OCI-LY7 (cell line): ENCODE measurements at regions not wholly inside any gene's neighbourhood (a gene's known extent, or its start where the extent isn't known, plus 50 kb on each side); places are given as distances from the start of the nearest gene placed in this dataset.

ENCODE experiments used
- BruUV-seq: library from RNA; stranded (reverse); fragments of 400-500 nt; replicated peaks from 2 replicates; lab custom pipeline; 2021; lab: Mats Ljungman, UMichigan
- CTCF ChIA-PET: fragments of 300-600 bp; sonication (Branson Sonifier 250); formaldehyde crosslinking; loops from one replicate; lab custom pipeline; 2022; ENCODE audit warnings: antibody characterized with exemption; ENCODE audit not compliant: unreplicated experiment; lab: Charles Lee
- POLR2A ChIA-PET: fragments of 300-600 bp; sonication (Branson Sonifier 250); formaldehyde crosslinking; loops from one replicate; lab custom pipeline; 2022; ENCODE audit warnings: antibody characterized with exemption; lab: Charles Lee
- DNase-seq: peaks from one replicate; pipeline ENCODE4 v3.0.0-alpha.2; 2015; ENCODE audit warnings: low spot score
- H2AFZ ChIP-seq: fragments of 200-600 bp; sonication (generic), shearing (Covaris generic); 2 replicates; pipeline ENCODE4 v1.6.1; 2014; ENCODE audit warnings: mild to moderate bottlenecking, antibody characterized with exemption, low read length, moderate library complexity
- H3K27ac ChIP-seq: fragments of 200-600 bp; sonication (generic); 2 replicates; pipeline ENCODE4 v1.5.1; 2014; ENCODE audit warnings: mixed run types, low read depth, mild to moderate bottlenecking, moderate library complexity, low read length, inconsistent platforms; ENCODE audit not compliant: poor library complexity, severe bottlenecking
- H3K36me3 ChIP-seq: fragments of 200-600 bp; sonication (generic); 2 replicates; pipeline ENCODE4 v1.6.1; 2014; ENCODE audit warnings: mild to moderate bottlenecking, antibody characterized with exemption, low read length, moderate library complexity, mixed read lengths; ENCODE audit not compliant: insufficient read depth
- H3K4me1 ChIP-seq: fragments of 200-600 bp; sonication (generic); 2 replicates; pipeline ENCODE4 v1.5.1; 2014; ENCODE audit warnings: mild to moderate bottlenecking, low read length; ENCODE audit not compliant: insufficient read depth, poor library complexity, severe bottlenecking
- H3K4me2 ChIP-seq: fragments of 200-600 bp; sonication (generic); 2 replicates; pipeline ENCODE4 v1.6.1; 2014; ENCODE audit warnings: mild to moderate bottlenecking, low read length
- H3K4me3 ChIP-seq: fragments of 200-600 bp; sonication (generic); 2 replicates; pipeline ENCODE4 v1.5.1; 2014; ENCODE audit warnings: mild to moderate bottlenecking, low read depth, low read length; ENCODE audit not compliant: poor library complexity, severe bottlenecking
- H3K79me2 ChIP-seq: fragments of 200-600 bp; sonication (generic); 2 replicates; pipeline ENCODE4 v1.6.1; 2016; ENCODE audit warnings: low read depth, mild to moderate bottlenecking, low read length, moderate library complexity, mixed read lengths; ENCODE audit not compliant: insufficient read depth
- H3K9me2 ChIP-seq: fragments of 200-600 bp; sonication (generic); 2 replicates; pipeline ENCODE4 v1.6.1; 2016; ENCODE audit warnings: mild to moderate bottlenecking, low read length, mixed read lengths; ENCODE audit not compliant: insufficient read depth
- H3K9me3 ChIP-seq: fragments of 200-600 bp; sonication (generic); 2 replicates; pipeline ENCODE4 v1.6.1; 2014; ENCODE audit warnings: mild to moderate bottlenecking, mixed run types, low read length, mixed read lengths
- H4K20me1 ChIP-seq: fragments of 200-600 bp; sonication (generic); 2 replicates; pipeline ENCODE4 v1.6.1; 2014; ENCODE audit warnings: mild to moderate bottlenecking, antibody characterized with exemption, low read length, moderate library complexity, mixed read lengths; ENCODE audit not compliant: insufficient read depth
- CTCF ChIP-seq: fragments of 200-600 bp; sonication (generic); conservative IDR thresholded peaks from 2 replicates; pipeline ENCODE4 v1.5.1; 2014; ENCODE audit warnings: mild to moderate bottlenecking, antibody characterized with exemption, low read length, moderate library complexity, mixed read lengths
- EZH2phosphoT487 ChIP-seq: fragments of 200-600 bp; sonication (generic); IDR thresholded peaks from 2 replicates; pipeline ENCODE4 v1.6.1; 2018; ENCODE audit warnings: low read depth, borderline replicate concordance, mild to moderate bottlenecking, mixed run types, antibody characterized with exemption, low read length, moderate library complexity, mixed read lengths
- intact Hi-C: fragments of 100-400 bp; cut with micrococcal nuclease; formaldehyde crosslinking; loops from one replicate; pipeline ENCODE4 v1.10.0; 2022; ENCODE audit not compliant: unreplicated experiment

GRCh38 chr4:148893095-148893494 lies 450.9 kb upstream of the NR3C2 start:
- CTCF ChIA-PET, result no interaction called here
- Histone ChIP-seq H3K4me3 (no peak overlapping the region), H3K4me2 (no peak overlapping the region), H2AFZ (no peak overlapping the region), H3K9me3 (0 out of 2 replicates have a peak, but pooled peaks cover 4% of the 10 kb centered on the region), H3K79me2 (no peaks in the 10 kb centered on the region), H3K4me1 (no peaks in the 10 kb centered on the region), H4K20me1 (no peaks in the 10 kb centered on the region), H3K9me2 (no peaks in the 10 kb centered on the region), H3K36me3 (no peaks in the 10 kb centered on the region), H3K27ac (no peak overlapping the region)
- TF ChIP-seq CTCF (no peak), EZH2phosphoT487 (no peak)
- POLR2A ChIA-PET, result interaction anchor here (1.2 kb wide), 1 partner anchor 20 kb away, joined by 3 read pairs; no protein-coding TSS in a partner anchor
- BruUV-seq, result no TSS peak
- intact Hi-C loops, result no loop called here
- DNase-seq, result no peak

- Histone ChIP-seq H3K79me2 (no peaks in the 10 kb centered on the region), H3K36me3 (no peaks in the 10 kb centered on the region), H3K9me2 (no peaks in the 10 kb centered on the region; the same call in 1 of the 2 replicates), H3K9me3 (no peaks in the 10 kb centered on the region), H4K20me1 (no peaks in the 10 kb centered on the region), H3K27ac (no peak overlapping the region), H3K4me3 (no peak overlapping the region), H3K4me2 (no peak overlapping the region), H3K4me1 (no peaks in the 10 kb centered on the region), H2AFZ (no peak overlapping the region)
- TF ChIP-seq EZH2phosphoT487 (no peak), CTCF (no peak)
- no peak for DNase-seq
- no TSS peak for BruUV-seq
- intact Hi-C loops, result no loop called here
- ChIA-PET CTCF (no interaction called here), POLR2A (interaction anchor here (0.6 kb wide), 1 partner anchor 65 kb away, joined by 3 read pairs; no protein-coding TSS in a partner anchor)
These were observed 441.7 kb upstream of the NR3C2 start for GRCh38 chr4:148883891-148884290.

DNA sequence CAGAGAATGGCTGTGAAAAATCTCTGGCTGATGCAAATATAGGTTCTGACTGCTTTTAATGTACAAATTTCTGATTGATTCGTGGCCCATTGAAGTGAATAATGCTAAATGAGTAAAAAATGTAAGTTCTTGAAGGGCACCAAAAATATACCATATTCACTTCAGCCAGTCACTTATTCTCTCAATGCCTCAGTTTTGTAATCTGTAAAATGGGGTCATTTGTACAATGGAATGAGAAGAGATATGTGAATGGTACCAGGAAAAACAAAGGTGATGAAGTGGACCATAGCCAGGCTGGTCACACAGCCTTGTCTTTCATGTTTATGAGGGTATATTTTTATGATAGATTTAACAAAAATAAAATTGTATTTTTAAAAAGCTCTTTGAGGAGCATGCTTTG lies 441.2 kb upstream of the NR3C2 start:
- no peaks in the 10 kb centered on the region for H3K79me2 ChIP-seq
- no peaks in the 10 kb centered on the region for H3K9me3 ChIP-seq
- no peaks in the 10 kb centered on the region for H3K36me3 ChIP-seq
- H3K9me2 ChIP-seq, result no peaks in the 10 kb centered on the region; the same call in 1 of the 2 replicates
- H3K4me1 ChIP-seq, result no peaks in the 10 kb centered on the region
- H4K20me1 ChIP-seq, result no peaks in the 10 kb centered on the region
- no peak for DNase-seq
- H3K4me2 ChIP-seq, result no peak overlapping the region
- ChIA-PET POLR2A (interaction anchor here (0.6 kb wide), 2 partner anchors 12 to 66 kb away, joined by 3 to 4 read pairs; no protein-coding TSS in a partner anchor), CTCF (no interaction called here)
- H3K27ac ChIP-seq, result no peak overlapping the region
- intact Hi-C loops, result no loop called here
- no peak overlapping the region for H3K4me3 ChIP-seq
- TF ChIP-seq EZH2phosphoT487 (no peak), CTCF (no peak)
- no peak overlapping the region for H2AFZ ChIP-seq
- no TSS peak for BruUV-seq
